PC-3 (cell line): ENCODE measurements at regions not wholly inside any gene's neighbourhood (a gene's known extent, or its start where the extent isn't known, plus 50 kb on each side); places are given as distances from the start of the nearest gene placed in this dataset.

Experiments used
- CTCF ChIP-seq: fragments of 300-600 bp; sonication (generic); conservative IDR thresholded peaks from 2 replicates; pipeline ENCODE4 v1.5.1; 2017; ENCODE audit warnings: antibody characterized with exemption, low read depth, mild to moderate bottlenecking, low read length
- EZH2phosphoT487 ChIP-seq: fragments of 300-600 bp; sonication (generic); IDR thresholded peaks from 2 replicates; pipeline ENCODE4 v1.6.1; 2018; ENCODE audit warnings: mild to moderate bottlenecking, antibody characterized with exemption, low read length, borderline replicate concordance

GRCh38 chr5:56763711-56764466 is 51.5 kb upstream of the MAP3K1 start:
- TF ChIP-seq CTCF (no peak), EZH2phosphoT487 (no peak)
